NB4 (cell line): ENCODE measurements at regions not wholly inside any gene's neighbourhood (a gene's known extent, or its start where the extent isn't known, plus 50 kb on each side); places are given as distances from the start of the nearest gene placed in this dataset.

Experiments used
- DNase-seq: peaks from one replicate; pipeline ENCODE4 v3.0.0; 2010; ENCODE audit warnings: low read depth
- H3K4me3 ChIP-seq: one replicate; pipeline ENCODE4 v1.5.1; 2011; ENCODE audit warnings: mild to moderate bottlenecking, low read depth, low read length, moderate library complexity
- CTCF ChIP-seq: IDR thresholded peaks from one replicate; pipeline ENCODE4 v1.5.1; 2012; ENCODE audit warnings: low read depth, low read length
- MAX ChIP-seq: IDR thresholded peaks from 2 replicates; pipeline ENCODE4 v1.6.1; 2011; ENCODE audit warnings: low read depth, low read length
- MYC ChIP-seq: IDR thresholded peaks from 2 replicates; pipeline ENCODE4 v1.6.1; 2011; ENCODE audit warnings: low read depth, low read length
- POLR2A ChIP-seq: IDR thresholded peaks from 2 replicates; pipeline ENCODE4 v1.6.1; 2011; ENCODE audit warnings: mild to moderate bottlenecking; ENCODE audit not compliant: insufficient read length; ENCODE audit errors: extremely low read depth

- no peak overlapping the region for H3K4me3 ChIP-seq
- no peak for TF ChIP-seq CTCF
- no peak for TF ChIP-seq POLR2A
- no peak for TF ChIP-seq MAX
- DNase-seq: no peak
Observed at GRCh38 chr13:90954605-90955195, 392.8 kb upstream of the MIR17HG start.

GRCh38 chr13:90956031-90956430 lies 391.5 kb upstream of the MIR17HG start:
- DNase-seq: no peak
- H3K4me3 ChIP-seq: no peak overlapping the region
- TF ChIP-seq MYC (no peak), MAX (no peak), CTCF (no peak), POLR2A (no peak)

GRCh38 chr13:90958866-90959265 lies 388.6 kb upstream of the MIR17HG start:
- no peak for TF ChIP-seq POLR2A
- no peak for TF ChIP-seq MAX
- no peak for TF ChIP-seq MYC
- no peak for DNase-seq
- no peak overlapping the region for H3K4me3 ChIP-seq

GRCh38 chr13:90968166-90968904 lies 379.2 kb upstream of the MIR17HG start:
- TF ChIP-seq CTCF (peak; percentile 53), POLR2A (no peak), MYC (no peak), MAX (no peak)
- no peak overlapping the region for H3K4me3 ChIP-seq
- DNase-seq: peak; percentile 31

- TF ChIP-seq POLR2A: no peak
- TF ChIP-seq MAX: no peak
- TF ChIP-seq CTCF: no peak
- no peak for TF ChIP-seq MYC
- no peak for DNase-seq
- H3K4me3 ChIP-seq: no peak overlapping the region
Observed at GRCh38 chr13:90974249-90974975, 373.1 kb upstream of the MIR17HG start.

GRCh38 chr13:90979059-90979458 lies 368.4 kb upstream of the MIR17HG start:
- DNase-seq: no peak
- no peak overlapping the region for H3K4me3 ChIP-seq
- no peak for TF ChIP-seq POLR2A
- no peak for TF ChIP-seq MAX
- TF ChIP-seq CTCF: no peak
- TF ChIP-seq MYC: no peak
